Mucosa of gallbladder (tissue), 1 donor: ENCODE measurements at regions not wholly inside any gene's neighbourhood (a gene's known extent, or its start where the extent isn't known, plus 50 kb on each side); places are given as distances from the start of the nearest gene placed in this dataset.
"Not testable (repeated sequence)": the region's sequence is repeated elsewhere in the genome, so short reads cannot be mapped to it uniquely, and the experiment has no call there.

Source experiments
- DNase-seq: peaks from one replicate; pipeline ENCODE4 v3.0.0-alpha.2; 2020; ENCODE audit warnings: low spot score
- donor health status: DM: no; HTN: no; CAD: no.

DNA sequence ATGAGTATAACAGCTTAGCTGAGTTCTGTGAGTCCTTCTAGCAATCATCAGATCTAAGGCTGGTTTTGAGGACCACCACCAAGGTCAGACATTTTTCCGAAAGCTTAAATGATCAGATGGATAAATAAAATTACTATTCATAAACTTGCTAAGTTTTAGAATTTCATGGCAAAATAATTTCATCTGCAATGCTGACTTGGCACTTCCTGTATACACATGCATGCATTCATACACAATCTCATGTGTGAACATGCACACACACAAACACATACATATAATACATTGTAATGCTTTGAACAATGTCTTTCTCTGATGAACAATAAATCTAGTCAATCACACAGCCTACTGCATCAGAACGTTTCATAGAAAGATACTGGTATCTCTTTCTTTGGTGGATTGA, 1068.3 kb downstream of the HACE1 start:
- DNase-seq = no peak

DNA sequence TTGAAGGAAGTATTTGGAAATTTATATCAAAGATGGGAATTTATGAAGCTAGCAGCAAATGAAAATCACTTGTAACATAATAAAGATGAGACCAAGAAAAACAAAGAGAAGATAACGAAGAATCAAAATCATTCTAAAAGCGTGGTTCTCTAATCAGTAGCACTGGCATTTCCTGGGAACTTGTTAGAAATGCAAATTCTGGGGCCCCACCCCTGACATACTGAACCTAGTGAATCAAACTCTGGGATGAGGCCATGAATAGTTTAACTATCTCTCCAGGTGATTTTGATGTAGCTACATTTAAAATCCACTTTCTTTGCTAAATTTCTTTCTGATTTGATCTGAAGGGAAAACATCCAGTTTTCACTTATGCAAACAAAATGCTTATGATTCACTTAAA, 1075.6 kb downstream of the HACE1 start:
- DNase-seq = no peak

DNA sequence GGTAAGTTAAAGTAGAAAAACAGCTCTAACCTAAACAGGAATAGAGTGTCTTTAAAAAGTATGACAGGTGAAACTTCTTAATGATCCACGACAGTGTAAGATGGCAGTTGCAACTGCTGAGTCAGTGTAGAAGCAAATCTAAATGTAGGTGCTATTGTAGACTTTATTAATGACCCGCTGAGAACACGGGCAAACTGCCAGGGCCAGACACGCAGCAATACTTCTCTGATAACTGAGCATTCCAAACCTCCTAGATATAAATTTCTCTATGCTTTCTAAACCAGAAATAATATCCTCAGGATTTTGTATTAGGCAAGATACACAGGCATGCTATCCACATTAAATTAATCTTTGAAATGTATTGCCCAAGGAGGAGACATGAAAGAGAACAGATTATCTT, 1076.4 kb downstream of the HACE1 start:
- no peak for DNase-seq

DNA sequence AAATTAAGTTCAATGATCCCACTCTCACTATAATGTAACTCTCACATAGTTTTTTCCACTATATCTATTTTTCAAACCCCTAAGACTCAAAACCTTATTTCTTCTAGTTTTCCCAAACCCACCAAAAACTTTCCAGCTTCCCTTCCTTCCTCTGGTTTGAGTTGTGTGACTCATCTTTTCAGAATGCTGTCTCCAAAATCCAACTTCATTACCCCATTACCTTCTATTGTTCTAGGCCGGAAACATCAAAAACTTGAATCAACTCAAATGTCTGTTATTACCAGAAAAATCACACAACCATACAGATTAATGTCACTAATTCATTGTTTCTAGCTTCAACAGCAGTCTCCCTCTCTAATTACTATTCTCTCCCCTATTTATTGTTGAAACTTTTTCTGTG, 1090.3 kb downstream of the HACE1 start:
- DNase-seq = no peak

- no peak for DNase-seq
Observed at GRCh38 chr6:103750603-103751002, 1109.1 kb downstream of the HACE1 start.

GRCh38 chr6:103734016-103734415, 1125.7 kb downstream of the HACE1 start:
- DNase-seq = no peak

DNA sequence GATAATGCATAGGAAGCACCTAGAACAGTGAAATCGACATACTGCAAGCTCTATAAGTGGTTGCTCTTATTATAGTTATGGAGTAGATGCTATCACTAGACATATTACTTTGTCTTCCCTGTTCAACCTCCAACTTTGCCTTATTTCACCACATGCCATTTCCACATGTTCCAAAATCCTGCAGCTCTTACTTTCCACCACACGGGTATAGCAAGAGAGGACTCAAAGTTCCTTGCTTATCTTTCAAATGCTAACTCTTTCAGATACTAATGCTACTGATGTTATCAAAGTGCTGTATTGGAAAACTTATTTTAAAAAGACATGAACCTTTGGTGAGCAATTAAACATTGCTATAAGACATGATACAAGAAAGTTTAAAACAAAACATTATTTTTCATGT, 1130.1 kb downstream of the HACE1 start:
- DNase-seq = no peak

- no peak for DNase-seq
Observed at GRCh38 chr6:103723438-103724322, 1136.0 kb downstream of the HACE1 start.

- no peak for DNase-seq
Observed at GRCh38 chr6:103722683-103723082, 1137.0 kb downstream of the HACE1 start.

GRCh38 chr6:103721923-103722322, 1137.8 kb downstream of the HACE1 start:
- DNase-seq = no peak

DNA sequence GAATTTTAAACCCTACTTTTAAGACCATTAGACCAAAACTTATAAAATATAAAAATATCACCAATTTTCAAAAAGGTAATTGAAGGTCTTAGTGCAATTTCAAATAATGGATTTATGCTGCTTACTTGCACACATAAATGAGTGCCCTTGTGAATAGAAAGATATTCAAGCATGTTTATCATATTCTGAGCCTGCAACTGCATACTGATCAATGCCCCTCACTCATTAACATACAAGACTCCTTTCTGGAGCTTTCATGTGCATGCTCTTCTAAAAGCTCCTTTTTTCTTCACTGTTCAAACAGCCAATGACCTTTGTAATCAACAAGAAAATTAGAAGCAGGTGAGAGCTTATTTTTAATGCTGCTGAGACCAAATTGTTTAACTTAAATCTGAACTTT, 1139.3 kb downstream of the HACE1 start:
- DNase-seq = no peak

DNA sequence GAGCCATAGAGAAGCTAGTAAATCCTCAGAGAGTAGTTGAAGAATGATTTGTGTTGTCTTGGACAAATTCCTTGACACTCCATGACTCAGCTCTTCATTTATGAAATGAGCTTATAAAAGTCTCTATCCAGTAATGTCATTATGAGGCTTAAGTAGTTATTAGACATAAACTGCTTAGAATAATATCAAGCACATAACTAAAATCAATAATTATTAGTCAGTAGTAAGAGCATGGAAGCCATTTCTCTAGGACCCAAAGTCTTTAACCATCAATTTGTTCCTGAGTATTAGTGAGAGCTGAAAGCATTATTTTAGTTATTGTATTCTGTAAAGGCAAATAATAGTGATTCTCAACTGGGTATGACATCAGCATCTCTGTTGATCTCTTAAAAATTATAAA, 1140.2 kb downstream of the HACE1 start:
- no peak for DNase-seq

- no peak for DNase-seq
Observed at GRCh38 chr6:103715269-103715668, 1144.5 kb downstream of the HACE1 start.

DNA sequence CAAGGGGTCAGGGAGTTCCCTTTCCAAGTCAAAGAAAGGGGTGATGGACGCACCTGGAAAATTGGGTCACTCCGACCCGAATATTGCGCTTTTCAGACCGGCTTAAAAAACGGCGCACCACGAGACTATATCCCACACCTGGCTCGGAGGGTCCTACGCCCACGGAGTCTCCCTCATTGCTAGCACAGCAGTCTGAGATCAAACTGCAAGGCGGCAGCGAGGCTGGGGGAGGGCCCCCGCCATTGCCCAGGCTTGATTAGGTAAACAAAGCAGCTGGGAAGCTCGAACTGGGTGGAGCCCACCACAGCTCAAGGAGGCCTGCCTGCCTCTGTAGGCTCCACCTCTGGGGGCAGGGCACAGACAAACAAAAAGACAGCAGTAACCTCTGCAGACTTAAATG, 1150.5 kb downstream of the HACE1 start:
- DNase-seq = not testable (repeated sequence)

- DNase-seq = no peak
Observed at GRCh38 chr6:103707596-103708325, 1152.0 kb downstream of the HACE1 start.

GRCh38 chr6:103699769-103700168, 1160.0 kb downstream of the HACE1 start:
- DNase-seq = no peak

- no peak for DNase-seq
Observed at GRCh38 chr6:103687430-103687829, 1172.3 kb downstream of the HACE1 start.

DNA sequence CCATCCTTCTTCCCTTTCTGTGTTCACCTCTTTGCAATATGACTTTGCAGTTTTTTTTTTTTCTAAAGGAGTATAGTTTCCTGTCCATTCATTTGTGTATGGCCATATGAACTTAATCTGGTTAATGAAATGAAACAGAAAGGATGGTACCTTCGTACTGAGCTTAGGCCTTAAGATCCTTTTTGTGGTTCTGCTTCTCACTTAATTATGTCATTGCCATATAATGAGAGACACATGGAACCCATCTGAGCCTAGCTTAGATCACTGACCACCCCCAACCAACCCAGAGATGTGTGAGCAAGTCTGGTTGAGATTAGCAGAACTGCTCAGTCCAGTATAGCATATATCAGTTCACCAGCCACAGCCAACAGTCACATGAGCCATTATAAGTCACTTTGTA, 1179.6 kb downstream of the HACE1 start:
- no peak for DNase-seq

DNA sequence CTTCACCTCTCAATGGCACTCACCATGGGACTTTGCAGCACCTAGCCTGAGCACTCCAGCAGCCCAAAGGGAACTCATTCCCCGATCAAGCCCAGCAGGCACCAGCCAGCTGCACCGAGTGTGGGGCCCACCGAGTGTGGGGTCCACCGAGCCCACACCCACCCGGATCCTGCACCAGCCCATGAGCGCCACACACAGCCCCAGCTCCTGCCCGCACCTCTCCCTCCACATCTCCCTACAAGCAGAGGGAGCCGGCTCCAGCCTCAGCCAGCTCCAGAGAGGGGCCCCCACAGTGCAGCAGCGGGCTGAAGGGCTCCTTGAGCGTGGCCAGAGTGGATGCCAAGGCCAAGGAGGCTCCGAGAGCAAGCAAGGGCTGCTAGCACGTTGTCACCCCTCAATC, 1182.4 kb downstream of the HACE1 start:
- no peak for DNase-seq

DNA sequence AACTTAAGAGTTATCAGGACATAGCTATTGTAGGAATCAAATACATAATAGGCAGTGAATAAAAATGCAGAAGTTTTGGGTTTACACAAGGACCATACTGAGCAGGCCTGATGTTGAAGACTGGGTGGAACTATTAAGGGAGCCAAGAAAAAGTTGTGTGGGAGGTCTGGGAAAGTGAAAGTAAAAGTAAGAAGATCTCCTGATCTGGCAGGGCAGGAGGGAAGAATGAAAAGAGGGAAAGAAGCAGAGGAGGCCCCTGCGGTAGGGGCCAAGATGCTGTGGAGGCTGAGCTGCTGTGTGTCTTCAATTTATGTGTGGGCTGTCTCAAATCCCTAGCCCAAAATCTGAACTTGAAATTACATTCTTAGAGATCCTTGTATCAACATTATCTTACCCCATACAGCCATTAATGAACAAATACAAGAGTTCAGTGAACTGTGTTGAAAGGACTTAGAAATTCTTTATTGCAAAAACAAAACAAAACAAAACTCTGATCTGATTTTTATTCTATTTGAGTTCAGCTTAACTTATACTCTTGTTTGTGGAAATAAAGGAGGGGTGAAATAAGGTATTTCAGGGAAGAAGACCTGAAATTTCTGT, 1183.8 kb downstream of the HACE1 start:
- DNase-seq = no peak

DNA sequence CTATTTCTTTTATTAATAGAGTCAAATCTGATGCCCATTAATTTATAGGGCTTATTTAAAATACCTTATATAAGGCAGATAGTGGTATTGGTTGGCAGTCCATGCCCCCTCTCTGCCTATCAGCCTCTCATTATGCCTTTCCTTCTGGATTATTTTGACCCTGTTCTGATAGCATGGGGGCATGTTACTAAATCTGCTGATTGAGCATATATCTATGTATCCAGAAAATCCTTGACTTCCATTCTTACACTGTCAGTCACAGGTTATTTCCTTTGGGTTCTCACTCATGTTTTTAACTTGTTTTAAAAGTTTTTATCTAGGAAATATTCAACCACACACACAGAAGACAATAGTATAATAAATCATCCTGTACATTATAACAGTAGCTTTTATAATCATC, 1184.9 kb downstream of the HACE1 start:
- DNase-seq = no peak

DNA sequence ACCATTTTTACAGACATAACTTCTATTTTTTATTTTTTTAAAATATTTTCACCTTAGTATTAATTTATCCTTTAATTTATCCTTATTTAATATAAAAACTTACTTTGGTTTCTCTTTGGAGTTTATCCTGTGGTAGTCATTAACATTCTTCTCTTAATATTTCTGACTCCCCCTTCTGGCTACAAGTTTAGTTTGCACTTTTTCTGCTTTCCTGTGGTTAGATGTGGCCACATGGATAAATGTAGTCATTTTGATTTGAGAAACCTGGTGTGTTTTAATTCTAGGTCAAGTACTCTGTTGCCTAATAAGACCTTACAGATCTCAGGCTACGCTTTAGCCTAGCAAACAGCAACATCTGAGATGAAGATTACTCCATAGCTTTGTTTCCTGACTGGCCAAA, 1187.5 kb downstream of the HACE1 start:
- DNase-seq = no peak

- no peak for DNase-seq
Observed at GRCh38 chr6:103629613-103630012, 1230.1 kb downstream of the HACE1 start.
